ENCODE measurements at regions not wholly inside any gene's neighbourhood (a gene's known extent, or its start where the extent isn't known, plus 50 kb on each side); places are given as distances from the start of the nearest gene placed in this dataset.
A peak's percentile ranks its signal among the peaks of the same experiment; 100 is the strongest.

DNA sequence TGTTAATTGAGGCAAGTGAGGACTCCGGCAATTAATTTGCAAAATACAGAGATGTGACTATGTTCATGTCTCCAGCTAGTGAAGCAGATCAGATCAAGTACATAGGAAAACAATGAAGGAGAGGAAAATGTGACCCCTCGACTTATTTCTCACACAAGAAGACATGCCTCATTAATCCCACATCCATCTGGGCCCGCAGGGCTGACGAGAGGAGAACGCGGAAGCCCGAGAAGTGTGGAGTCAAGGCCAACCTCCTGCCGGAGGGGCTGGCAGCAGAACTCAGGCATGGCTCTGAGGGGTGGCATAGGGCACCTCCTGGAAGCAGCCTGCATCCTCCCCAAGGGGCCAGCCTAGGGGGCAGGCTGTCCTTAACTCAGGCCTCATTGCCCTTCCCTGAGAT lies 54.4 kb downstream of the ZNF503 start:
- peak; percentile 5 to 42 for DNase-seq

DNA sequence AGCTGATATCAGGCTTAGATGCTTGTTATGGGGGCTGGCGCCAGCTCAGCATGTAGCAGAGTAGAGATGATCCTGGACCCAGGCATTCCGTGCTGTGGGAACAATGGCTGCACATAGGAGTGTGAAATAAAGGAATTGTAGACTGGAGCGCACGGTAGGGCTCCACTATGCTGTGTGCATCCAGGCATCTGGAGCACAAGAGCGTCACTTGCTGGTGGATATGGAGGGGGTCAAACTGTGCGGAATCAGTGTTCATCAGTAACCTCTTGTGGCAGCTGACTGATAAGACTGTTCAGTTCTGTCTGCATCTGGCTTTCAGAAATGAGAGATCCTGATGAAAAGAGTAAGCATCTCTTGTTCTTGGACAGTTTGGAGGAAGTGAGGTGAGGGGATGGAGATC lies 55.8 kb downstream of the ZNF503 start:
- no peak for DNase-seq

DNA sequence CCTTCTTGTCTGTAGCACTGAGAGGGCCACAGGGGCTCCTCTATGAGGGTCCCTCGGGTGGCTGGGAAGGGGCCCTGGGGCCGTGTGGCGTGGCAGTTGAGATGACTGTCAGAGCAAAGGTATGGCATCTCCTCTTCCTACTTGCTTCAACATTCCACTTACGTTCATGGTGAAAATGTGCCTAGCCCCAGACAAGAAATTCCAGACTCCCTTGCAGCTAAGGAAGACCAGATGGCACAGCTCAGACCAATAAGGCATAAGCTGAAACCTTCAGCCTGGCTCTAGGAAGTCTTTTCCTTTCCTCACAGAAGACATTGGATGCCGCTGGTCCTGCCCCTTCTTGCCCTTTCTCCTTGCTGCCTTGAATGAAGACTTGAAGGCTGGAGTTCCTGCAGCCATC lies 57.4 kb downstream of the ZNF503 start:
- DNase-seq: no peak

GRCh38 chr10:75342397-75342796 lies 59.2 kb downstream of the ZNF503 start:
- DNase-seq: no peak

GRCh38 chr10:75335983-75336382 lies 65.6 kb downstream of the ZNF503 start:
- DNase-seq: no peak

DNA sequence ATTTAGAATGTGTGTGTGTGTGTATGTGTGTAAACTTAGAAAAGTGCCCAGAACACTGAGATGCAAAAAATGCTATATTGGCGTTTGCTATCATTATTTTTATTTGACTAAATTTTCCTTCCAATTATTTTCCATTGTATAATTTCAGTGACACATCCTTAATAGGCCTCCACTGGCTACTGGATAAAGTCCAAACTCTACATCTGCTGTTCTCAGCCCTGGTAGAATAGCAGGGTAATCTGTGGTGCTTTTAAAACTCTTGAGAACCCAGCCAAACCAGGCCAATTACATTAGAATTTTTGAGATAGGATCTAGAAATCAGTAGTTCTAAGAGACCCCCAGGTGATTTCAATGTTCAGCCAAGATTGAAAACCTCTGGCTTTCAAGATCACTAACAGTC lies 66.4 kb downstream of the ZNF503 start:
- no peak for DNase-seq

GRCh38 chr10:75334720-75335119 lies 66.8 kb downstream of the ZNF503 start:
- DNase-seq: no peak

GRCh38 chr10:75332081-75332480 lies 69.5 kb downstream of the ZNF503 start:
- no peak for DNase-seq

DNA sequence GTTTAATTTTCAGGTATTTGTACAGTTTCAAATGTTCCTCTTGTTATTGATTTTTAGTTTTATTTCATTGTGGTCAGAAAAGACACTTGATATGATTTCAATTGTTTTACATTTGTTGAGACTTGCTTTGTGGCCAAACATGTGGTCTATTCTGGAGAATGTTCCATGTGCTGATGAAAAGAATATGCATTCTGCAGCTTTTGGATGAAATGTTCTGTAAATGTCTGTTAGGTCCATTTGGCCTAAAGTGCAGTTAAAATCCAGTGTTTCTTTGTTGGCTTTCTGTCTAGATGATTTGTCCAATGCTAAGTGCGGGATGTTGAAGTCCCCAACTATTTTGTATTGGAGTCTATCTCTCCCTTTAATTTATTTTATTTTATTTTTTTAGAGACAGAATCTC lies 70.5 kb downstream of the ZNF503 start:
- DNase-seq: no peak

DNA sequence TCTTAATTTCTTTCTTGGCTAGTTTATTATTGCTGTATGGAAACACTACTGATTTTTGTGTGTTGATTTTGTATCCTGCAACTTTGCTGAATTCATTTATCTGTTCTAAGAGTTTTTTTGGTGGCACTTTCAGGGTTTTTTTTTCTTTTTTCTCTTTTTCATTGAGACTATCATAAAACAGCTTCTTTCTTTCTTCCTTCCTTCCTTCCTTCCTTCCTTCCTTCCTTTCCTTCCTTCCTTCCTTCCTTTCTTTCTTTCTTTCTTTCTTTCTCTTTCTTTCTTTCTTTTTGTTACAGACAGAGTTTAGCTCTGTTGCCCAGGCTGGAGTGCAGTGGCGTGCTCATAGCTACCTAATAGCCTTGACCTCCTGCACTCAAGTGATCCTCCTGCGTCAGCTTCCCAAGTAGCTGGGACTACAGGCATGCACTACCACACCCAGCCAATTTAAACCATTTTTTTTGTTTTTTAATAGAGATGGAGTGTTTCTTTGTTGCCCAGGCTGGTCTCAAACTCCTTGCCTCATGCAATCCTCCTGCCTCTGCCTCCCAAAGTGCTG lies 72.3 kb downstream of the ZNF503 start:
- no peak for DNase-seq

- no peak for DNase-seq
Observed at GRCh38 chr10:75326306-75326705, 75.3 kb downstream of the ZNF503 start.

- no peak for DNase-seq
Observed at GRCh38 chr10:75319274-75319673, 82.3 kb downstream of the ZNF503 start.

DNA sequence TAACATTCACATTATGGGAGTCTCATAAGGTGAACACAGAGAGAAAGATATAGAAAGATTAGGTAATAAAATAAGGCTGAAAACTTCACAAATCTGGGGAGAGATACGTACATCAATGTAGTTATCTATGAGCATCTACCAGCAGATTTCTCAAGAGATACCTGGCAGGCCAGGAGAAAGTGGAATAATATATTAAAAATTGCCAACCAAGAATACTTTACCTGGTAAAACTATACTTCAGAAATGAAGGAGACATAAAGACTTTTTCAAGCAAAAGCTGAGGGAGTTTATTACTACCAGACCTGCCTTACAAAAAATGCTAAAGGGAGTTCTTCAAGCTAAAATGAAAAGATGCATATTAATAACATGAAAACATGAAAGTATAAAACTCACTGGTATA lies 78.8 kb upstream of the COMTD1 start:
- no peak for DNase-seq

- no peak for DNase-seq
Observed at GRCh38 chr10:75312440-75312839, 76.7 kb upstream of the COMTD1 start.

GRCh38 chr10:75305675-75306074 lies 69.9 kb upstream of the COMTD1 start:
- no peak for DNase-seq

GRCh38 chr10:75304741-75305390 lies 69.1 kb upstream of the COMTD1 start:
- no peak for DNase-seq

DNA sequence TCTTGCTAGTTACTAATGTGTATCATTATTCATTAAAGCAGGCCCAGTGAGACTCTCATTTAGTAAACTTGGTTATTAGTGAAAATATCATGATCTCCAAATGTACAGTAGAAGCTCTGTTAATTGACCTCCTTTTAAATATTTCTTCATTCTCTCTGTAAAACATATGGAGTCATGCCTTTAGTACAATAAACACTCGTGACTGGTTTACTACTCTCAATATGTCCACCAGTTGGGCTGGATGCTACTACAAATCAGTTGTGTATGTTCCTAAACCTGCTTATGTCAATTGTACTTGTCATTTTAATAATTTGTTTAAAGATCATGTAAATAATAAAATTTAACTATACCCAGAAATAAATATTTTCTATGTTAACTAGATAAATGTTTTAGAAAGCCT lies 68.6 kb upstream of the COMTD1 start:
- no peak for DNase-seq

GRCh38 chr10:75303045-75303777 lies 67.5 kb upstream of the COMTD1 start:
- DNase-seq: no peak

GRCh38 chr10:75302029-75302428 lies 66.3 kb upstream of the COMTD1 start:
- DNase-seq: no peak

GRCh38 chr10:75297021-75297599 lies 61.4 kb upstream of the COMTD1 start:
- no peak for DNase-seq

GRCh38 chr10:75295868-75296441 lies 60.2 kb upstream of the COMTD1 start:
- peak in 1 of 2 experiments; percentile 19 for DNase-seq

- peak; percentile 14 to 68 for DNase-seq
Observed at GRCh38 chr10:75294866-75295701, 59.3 kb upstream of the COMTD1 start.

DNA sequence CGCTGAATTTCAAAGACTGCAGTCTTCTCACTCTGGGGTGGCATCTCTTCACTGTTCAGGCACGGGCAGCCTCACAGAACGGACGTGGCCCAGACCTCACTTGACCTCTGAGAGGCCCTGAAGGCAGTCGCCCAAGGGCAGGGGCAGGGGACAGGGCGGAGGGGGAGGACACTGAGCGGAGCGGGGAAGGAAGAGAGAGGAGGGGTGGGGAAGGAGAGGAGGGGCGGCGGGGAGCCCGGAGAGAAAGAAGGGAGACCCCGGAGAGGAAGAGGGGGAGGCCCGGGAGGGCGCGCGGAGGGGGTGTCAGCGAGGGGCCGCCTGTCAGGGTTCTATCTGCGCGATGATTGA lies 58.7 kb upstream of the COMTD1 start:
- DNase-seq: no peak

Data from NCI-H524 (cell line).